Liver (tissue), 3 donors: ENCODE measurements at regions not wholly inside any gene's neighbourhood (a gene's known extent, or its start where the extent isn't known, plus 50 kb on each side); places are given as distances from the start of the nearest gene placed in this dataset.

Experiments
- SP1 ChIP-seq: IDR thresholded peaks from 2 replicates; pipeline ENCODE4 v1.6.1; 2018; ENCODE audit warnings: antibody characterized with exemption, mild to moderate bottlenecking
- TAF1 ChIP-seq: conservative IDR thresholded peaks from 2 replicates; pipeline ENCODE4 v1.6.1; 2016; ENCODE audit warnings: antibody characterized with exemption, mild to moderate bottlenecking
- TF ChIP-seq, protein P1 (sequence below): fragments of 150-350 bp; IDR thresholded peaks from 2 replicates; pipeline ENCODE4 v1.5.1; 2017; ENCODE audit warnings: improper control_type of control experiment, low read depth, low read length; ENCODE audit not compliant: missing input control
- donor health status: healthy.
- donor health status: healthy.

DNA sequence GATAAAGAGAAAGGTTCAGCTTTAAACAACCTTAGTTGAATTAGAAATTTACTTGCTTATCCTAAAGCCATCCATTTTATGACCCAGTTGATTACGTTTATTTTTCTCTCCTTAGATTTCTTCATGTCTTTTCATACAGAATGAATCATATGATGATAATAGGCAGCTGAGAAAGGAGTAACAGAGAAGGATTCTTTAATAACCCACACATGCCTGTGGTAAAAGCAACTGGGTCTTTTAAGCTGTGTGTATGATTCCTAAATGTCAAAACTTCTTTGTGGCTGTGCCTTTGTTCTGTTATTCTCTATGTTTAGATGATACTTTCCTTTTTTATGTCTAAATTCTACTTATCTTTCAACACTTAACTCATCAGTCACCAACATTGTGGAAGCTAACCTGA is 626.5 kb downstream of the NCAM2 start:
- TF ChIP-seq SP1 (no peak), TAF1 (no peak)
- TF ChIP-seq, protein P1, sequence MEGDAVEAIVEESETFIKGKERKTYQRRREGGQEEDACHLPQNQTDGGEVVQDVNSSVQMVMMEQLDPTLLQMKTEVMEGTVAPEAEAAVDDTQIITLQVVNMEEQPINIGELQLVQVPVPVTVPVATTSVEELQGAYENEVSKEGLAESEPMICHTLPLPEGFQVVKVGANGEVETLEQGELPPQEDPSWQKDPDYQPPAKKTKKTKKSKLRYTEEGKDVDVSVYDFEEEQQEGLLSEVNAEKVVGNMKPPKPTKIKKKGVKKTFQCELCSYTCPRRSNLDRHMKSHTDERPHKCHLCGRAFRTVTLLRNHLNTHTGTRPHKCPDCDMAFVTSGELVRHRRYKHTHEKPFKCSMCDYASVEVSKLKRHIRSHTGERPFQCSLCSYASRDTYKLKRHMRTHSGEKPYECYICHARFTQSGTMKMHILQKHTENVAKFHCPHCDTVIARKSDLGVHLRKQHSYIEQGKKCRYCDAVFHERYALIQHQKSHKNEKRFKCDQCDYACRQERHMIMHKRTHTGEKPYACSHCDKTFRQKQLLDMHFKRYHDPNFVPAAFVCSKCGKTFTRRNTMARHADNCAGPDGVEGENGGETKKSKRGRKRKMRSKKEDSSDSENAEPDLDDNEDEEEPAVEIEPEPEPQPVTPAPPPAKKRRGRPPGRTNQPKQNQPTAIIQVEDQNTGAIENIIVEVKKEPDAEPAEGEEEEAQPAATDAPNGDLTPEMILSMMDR = no peak
